ENCODE measurements at regions not wholly inside any gene's neighbourhood (a gene's known extent, or its start where the extent isn't known, plus 50 kb on each side); places are given as distances from the start of the nearest gene placed in this dataset.

DNA sequence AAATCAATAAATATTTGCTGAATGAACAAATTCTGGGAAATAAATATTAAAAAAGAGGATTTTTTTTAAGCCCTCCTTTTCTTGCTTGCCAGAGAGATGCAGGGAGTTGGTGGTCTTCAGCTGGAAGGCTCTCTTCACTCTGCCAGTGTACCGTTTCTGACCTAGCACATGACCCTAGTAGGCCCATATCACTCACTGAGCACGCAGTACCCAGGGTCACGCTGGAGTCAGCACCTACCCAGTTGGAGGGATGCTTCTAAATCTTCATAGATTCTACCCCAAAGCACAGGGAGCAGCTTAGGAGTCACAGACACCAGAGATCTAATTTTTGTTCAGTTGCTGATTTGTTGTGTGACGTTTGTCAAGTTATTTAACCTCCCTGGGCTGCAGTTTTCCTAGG lies 195.4 kb upstream of the TBX3 start:
- Histone ChIP-seq H2BK12ac (ENCODE audit: low read depth, low read length) (no peak overlapping the region), H2AFZ (ENCODE audit: low read length) (no peak overlapping the region), H3K79me1 (ENCODE audit: low read depth, low read length) (no peaks in the 10 kb centered on the region), H3K4me3 (ENCODE audit: extremely low read depth in 1 of 4, insufficient read depth in 2 of 4, low read depth in 3 of 4, low read length in 4 of 4) (no peak overlapping the region), H3K4ac (replicated peaks; ENCODE audit: insufficient read length, low read depth, low read length) (no peak overlapping the region), H4K5ac (ENCODE audit: insufficient read length, low read depth, low read length) (no peak overlapping the region), H3K4me2 (ENCODE audit: insufficient read depth in 1 of 2, low read depth in 2 of 2, low read length in 2 of 2) (no peak overlapping the region), H3K36me3 (ENCODE audit: control insufficient read depth in 2 of 4, insufficient read depth in 4 of 4, low read length in 3 of 4) (no peaks in the 10 kb centered on the region), H3K4me1 (replicated peaks in 1 of 4; ENCODE audit: control insufficient read depth in 3 of 4, insufficient read depth in 4 of 4, low read length in 3 of 4) (no peaks in the 10 kb centered on the region), H3K18ac (ENCODE audit: extremely low read depth, low read length) (no peak overlapping the region), H3K9ac (replicated peaks in 1 of 4; ENCODE audit: extremely low read depth in 1 of 4, low read depth in 3 of 4, low read length in 3 of 4) (no peak overlapping the region), H3K9me3 (ENCODE audit: insufficient read depth in 2 of 2, low read depth in 1 of 2, low read length in 1 of 2) (no peaks in the 10 kb centered on the region), H4K8ac (ENCODE audit: extremely low read depth, insufficient read depth, low read length) (no peak overlapping the region), H2BK20ac (ENCODE audit: low read length) (no peak overlapping the region), H3K27ac (ENCODE audit: low read depth, low read length) (no peak overlapping the region), H3K56ac (replicated peaks; ENCODE audit: insufficient read length, low read depth, low read length) (no peak overlapping the region), H4K20me1 (replicated peaks in 1 of 2; ENCODE audit: control insufficient read depth in 1 of 2, insufficient read depth in 2 of 2, low read length in 2 of 2) (no peaks in the 10 kb centered on the region), H2BK120ac (replicated peaks; ENCODE audit: low read depth, low read length) (no peak overlapping the region), H3K14ac (ENCODE audit: insufficient read length) (no peak overlapping the region), H2BK5ac (ENCODE audit: low read depth, low read length) (no peak overlapping the region), H2BK15ac (ENCODE audit: low read length) (peak overlapping the region; percentile 61; the same call in 1 of the 2 replicates), H3K23ac (ENCODE audit: insufficient read length) (no peak overlapping the region), H3K27me3 (replicated peaks in 1 of 4; ENCODE audit: control insufficient read depth in 3 of 4, extremely low read depth in 1 of 4, insufficient read depth in 3 of 4, low read length in 3 of 4) (no peaks in the 10 kb centered on the region), H3K79me2 (ENCODE audit: control insufficient read depth in 1 of 2, insufficient read depth in 2 of 2, low read length in 2 of 2) (no peaks in the 10 kb centered on the region), H2AK5ac (ENCODE audit: low read depth, low read length) (no peak overlapping the region), H4K91ac (replicated peaks; ENCODE audit: insufficient read length, low read length) (no peak overlapping the region), H3K23me2 (ENCODE audit: low read depth, low read length) (no peaks in the 10 kb centered on the region)
- 87% methylated on average over 4 of the region's 4 CpGs; no CpG with 5 or more reads in 1 of the 2 experiments for WGBS, 2 experiments (ENCODE audit: extremely low coverage in 1 of 2, insufficient coverage in 1 of 2, insufficient read length in 1 of 2, insufficient replicate concordance in 2 of 2, low coverage in 1 of 2, low lambda C conversion rate in 2 of 2, missing lambda C conversion rate in 1 of 2)
- POLR2A ChIA-PET (ENCODE audit: partially characterized antibody), result no interaction called here
- DNase-seq (ENCODE audit: low read depth in 1 of 2, low spot score in 2 of 2) (no peak), FAIRE-seq (no peak)
- CTCF ChIA-PET (ENCODE audit: partially characterized antibody), result no interaction called here
- TF ChIP-seq KDM4A (IDR thresholded peaks at IDR 0.05; ENCODE audit: low read depth, low read length, severe bottlenecking), result no peak
- TF ChIP-seq POLR2A (IDR thresholded peaks at IDR 0.05; ENCODE audit: control extremely low read depth in 1 of 2, low read depth in 2 of 2, low read length in 2 of 2), result no peak
- TF ChIP-seq, protein P1, sequence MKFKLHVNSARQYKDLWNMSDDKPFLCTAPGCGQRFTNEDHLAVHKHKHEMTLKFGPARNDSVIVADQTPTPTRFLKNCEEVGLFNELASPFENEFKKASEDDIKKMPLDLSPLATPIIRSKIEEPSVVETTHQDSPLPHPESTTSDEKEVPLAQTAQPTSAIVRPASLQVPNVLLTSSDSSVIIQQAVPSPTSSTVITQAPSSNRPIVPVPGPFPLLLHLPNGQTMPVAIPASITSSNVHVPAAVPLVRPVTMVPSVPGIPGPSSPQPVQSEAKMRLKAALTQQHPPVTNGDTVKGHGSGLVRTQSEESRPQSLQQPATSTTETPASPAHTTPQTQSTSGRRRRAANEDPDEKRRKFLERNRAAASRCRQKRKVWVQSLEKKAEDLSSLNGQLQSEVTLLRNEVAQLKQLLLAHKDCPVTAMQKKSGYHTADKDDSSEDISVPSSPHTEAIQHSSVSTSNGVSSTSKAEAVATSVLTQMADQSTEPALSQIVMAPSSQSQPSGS (IDR thresholded peaks at IDR 0.05; ENCODE audit: low read length), result no peak
- TF ChIP-seq EGR1 (IDR thresholded peaks at IDR 0.05; ENCODE audit: borderline replicate concordance, low read depth, low read length), result no peak
- no peak for TF ChIP-seq ASH2L (IDR thresholded peaks at IDR 0.05; ENCODE audit: low read length)
- TF ChIP-seq CREB1 (IDR thresholded peaks at IDR 0.05), result no peak
- TF ChIP-seq SIN3A (conservative IDR thresholded peaks at IDR 0.05 in 1 of 2, IDR thresholded peaks at IDR 0.05 in 1 of 2; ENCODE audit: low read depth in 1 of 2, low read length in 2 of 2), result no peak
- TF ChIP-seq, protein P2, sequence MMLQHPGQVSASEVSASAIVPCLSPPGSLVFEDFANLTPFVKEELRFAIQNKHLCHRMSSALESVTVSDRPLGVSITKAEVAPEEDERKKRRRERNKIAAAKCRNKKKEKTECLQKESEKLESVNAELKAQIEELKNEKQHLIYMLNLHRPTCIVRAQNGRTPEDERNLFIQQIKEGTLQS (IDR thresholded peaks at IDR 0.05; ENCODE audit: insufficient read depth, low read depth, low read length), result no peak
- TF ChIP-seq, protein P3, sequence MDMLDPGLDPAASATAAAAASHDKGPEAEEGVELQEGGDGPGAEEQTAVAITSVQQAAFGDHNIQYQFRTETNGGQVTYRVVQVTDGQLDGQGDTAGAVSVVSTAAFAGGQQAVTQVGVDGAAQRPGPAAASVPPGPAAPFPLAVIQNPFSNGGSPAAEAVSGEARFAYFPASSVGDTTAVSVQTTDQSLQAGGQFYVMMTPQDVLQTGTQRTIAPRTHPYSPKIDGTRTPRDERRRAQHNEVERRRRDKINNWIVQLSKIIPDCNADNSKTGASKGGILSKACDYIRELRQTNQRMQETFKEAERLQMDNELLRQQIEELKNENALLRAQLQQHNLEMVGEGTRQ (IDR thresholded peaks at IDR 0.05; ENCODE audit: low read length), result no peak
- TF ChIP-seq EP300 (IDR thresholded peaks at IDR 0.05; ENCODE audit: borderline replicate concordance in 1 of 2, low read depth in 2 of 2, low read length in 2 of 2), result no peak
- TF ChIP-seq RBBP5 (IDR thresholded peaks at IDR 0.05; ENCODE audit: borderline replicate concordance, low read depth, low read length), result no peak

Measured in H1 (cell line).